NT2/D1 (cell line): ENCODE measurements at regions not wholly inside any gene's neighbourhood (a gene's known extent, or its start where the extent isn't known, plus 50 kb on each side); places are given as distances from the start of the nearest gene placed in this dataset.

ENCODE experiments used
- SUZ12 ChIP-seq: IDR thresholded peaks from 2 replicates; pipeline ENCODE4 v1.6.1; 2011; ENCODE audit not compliant: insufficient read length, insufficient read depth; ENCODE audit errors: extremely low read depth
- ZNF274 ChIP-seq: IDR thresholded peaks from 2 replicates; pipeline ENCODE4 v1.6.1; 2011; ENCODE audit warnings: mild to moderate bottlenecking, low read depth, low read length

GRCh38 chr21:28750565-28750964 is 242.1 kb downstream of the LTN1 start:
- no peak for TF ChIP-seq ZNF274
- no peak for TF ChIP-seq SUZ12
